ENCODE measurements at regions not wholly inside any gene's neighbourhood (a gene's known extent, or its start where the extent isn't known, plus 50 kb on each side); places are given as distances from the start of the nearest gene placed in this dataset.

DNA sequence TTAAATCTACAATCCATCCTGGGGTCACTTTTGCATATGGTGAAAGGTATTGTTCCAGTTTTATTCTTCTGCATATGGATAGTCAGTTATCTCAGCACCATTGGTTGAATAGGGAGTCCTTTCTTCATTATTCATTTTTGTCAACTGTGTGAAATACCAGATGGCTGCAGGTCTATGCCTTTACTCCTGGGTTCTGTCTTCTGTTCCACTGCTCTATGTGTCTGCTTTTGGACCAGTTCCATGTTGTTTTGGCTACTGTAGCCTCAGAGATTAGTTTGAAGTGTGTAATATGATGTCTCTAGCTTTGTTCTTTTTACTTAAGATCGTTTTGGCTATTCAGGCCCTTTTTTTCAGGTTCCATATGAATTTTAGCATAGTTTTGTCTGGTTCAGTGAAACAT is 795.8 kb downstream of the OTOL1 start:
- Mint-ChIP-seq H3K4me3 (no peak overlapping the region), H3K36me3 (no peaks in the 10 kb centered on the region), H3K9me3 (no peaks in the 10 kb centered on the region), H3K27ac (no peak overlapping the region), H3K27me3 (no peaks in the 10 kb centered on the region), H3K4me1 (ENCODE audit: unreplicated experiment) (peaks cover 4% of the 10 kb centered on the region)
- TF ChIP-seq, protein P1, sequence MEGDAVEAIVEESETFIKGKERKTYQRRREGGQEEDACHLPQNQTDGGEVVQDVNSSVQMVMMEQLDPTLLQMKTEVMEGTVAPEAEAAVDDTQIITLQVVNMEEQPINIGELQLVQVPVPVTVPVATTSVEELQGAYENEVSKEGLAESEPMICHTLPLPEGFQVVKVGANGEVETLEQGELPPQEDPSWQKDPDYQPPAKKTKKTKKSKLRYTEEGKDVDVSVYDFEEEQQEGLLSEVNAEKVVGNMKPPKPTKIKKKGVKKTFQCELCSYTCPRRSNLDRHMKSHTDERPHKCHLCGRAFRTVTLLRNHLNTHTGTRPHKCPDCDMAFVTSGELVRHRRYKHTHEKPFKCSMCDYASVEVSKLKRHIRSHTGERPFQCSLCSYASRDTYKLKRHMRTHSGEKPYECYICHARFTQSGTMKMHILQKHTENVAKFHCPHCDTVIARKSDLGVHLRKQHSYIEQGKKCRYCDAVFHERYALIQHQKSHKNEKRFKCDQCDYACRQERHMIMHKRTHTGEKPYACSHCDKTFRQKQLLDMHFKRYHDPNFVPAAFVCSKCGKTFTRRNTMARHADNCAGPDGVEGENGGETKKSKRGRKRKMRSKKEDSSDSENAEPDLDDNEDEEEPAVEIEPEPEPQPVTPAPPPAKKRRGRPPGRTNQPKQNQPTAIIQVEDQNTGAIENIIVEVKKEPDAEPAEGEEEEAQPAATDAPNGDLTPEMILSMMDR (conservative IDR thresholded peaks at IDR 0.05): no peak
- no peak for DNase-seq (ENCODE audit: extremely low spot score, unreplicated experiment)

GRCh38 chr3:162295323-162295983 is 798.8 kb downstream of the OTOL1 start:
- DNase-seq (ENCODE audit: extremely low spot score, unreplicated experiment): no peak
- Mint-ChIP-seq H3K36me3 (no peaks in the 10 kb centered on the region), H3K9me3 (no peaks in the 10 kb centered on the region), H3K27ac (no peak overlapping the region), H3K4me3 (no peak overlapping the region), H3K4me1 (ENCODE audit: unreplicated experiment) (peaks cover 4% of the 10 kb centered on the region), H3K27me3 (no peaks in the 10 kb centered on the region)
- TF ChIP-seq, protein P1 (conservative IDR thresholded peaks at IDR 0.05): no peak

- H3K36me3 Mint-ChIP-seq: no peaks in the 10 kb centered on the region
- H3K9me3 Mint-ChIP-seq: no peaks in the 10 kb centered on the region
- TF ChIP-seq, protein P1 (conservative IDR thresholded peaks at IDR 0.05): no peak
- no peaks in the 10 kb centered on the region for H3K4me1 Mint-ChIP-seq (ENCODE audit: unreplicated experiment)
- DNase-seq (ENCODE audit: extremely low spot score, unreplicated experiment): no peak
- no peak overlapping the region for H3K4me3 Mint-ChIP-seq
- H3K27ac Mint-ChIP-seq: no peak overlapping the region
- no peaks in the 10 kb centered on the region for H3K27me3 Mint-ChIP-seq
Measured at GRCh38 chr3:162302983-162303624, 806.5 kb downstream of the OTOL1 start.

GRCh38 chr3:162317046-162317445 is 820.4 kb downstream of the OTOL1 start:
- H3K9me3 Mint-ChIP-seq: no peaks in the 10 kb centered on the region
- TF ChIP-seq, protein P1 (conservative IDR thresholded peaks at IDR 0.05): no peak
- H3K27ac Mint-ChIP-seq: no peak overlapping the region
- H3K27me3 Mint-ChIP-seq: no peaks in the 10 kb centered on the region
- no peaks in the 10 kb centered on the region for H3K4me1 Mint-ChIP-seq (ENCODE audit: unreplicated experiment)
- no peak overlapping the region for H3K4me3 Mint-ChIP-seq
- no peaks in the 10 kb centered on the region for H3K36me3 Mint-ChIP-seq
- no peak for DNase-seq (ENCODE audit: extremely low spot score, unreplicated experiment)

- Mint-ChIP-seq H3K4me1 (ENCODE audit: unreplicated experiment) (no peaks in the 10 kb centered on the region), H3K27me3 (no peaks in the 10 kb centered on the region)
- TF ChIP-seq, protein P1 (conservative IDR thresholded peaks at IDR 0.05): no peak
Measured at GRCh38 chr3:162328649-162329048, 832.0 kb downstream of the OTOL1 start.

More at GRCh38 chr3:162328649-162329048, 832.0 kb downstream of the OTOL1 start:
- Mint-ChIP-seq H3K36me3 (no peaks in the 10 kb centered on the region), H3K9me3 (peaks cover 6% of the 10 kb centered on the region), H3K27ac (no peak overlapping the region), H3K4me3 (no peak overlapping the region)
- no peak for DNase-seq (ENCODE audit: extremely low spot score, unreplicated experiment)

Measured in type B pancreatic cell (in vitro differentiated cells).